ENCODE measurements at regions not wholly inside any gene's neighbourhood (a gene's known extent, or its start where the extent isn't known, plus 50 kb on each side); places are given as distances from the start of the nearest gene placed in this dataset.

DNA sequence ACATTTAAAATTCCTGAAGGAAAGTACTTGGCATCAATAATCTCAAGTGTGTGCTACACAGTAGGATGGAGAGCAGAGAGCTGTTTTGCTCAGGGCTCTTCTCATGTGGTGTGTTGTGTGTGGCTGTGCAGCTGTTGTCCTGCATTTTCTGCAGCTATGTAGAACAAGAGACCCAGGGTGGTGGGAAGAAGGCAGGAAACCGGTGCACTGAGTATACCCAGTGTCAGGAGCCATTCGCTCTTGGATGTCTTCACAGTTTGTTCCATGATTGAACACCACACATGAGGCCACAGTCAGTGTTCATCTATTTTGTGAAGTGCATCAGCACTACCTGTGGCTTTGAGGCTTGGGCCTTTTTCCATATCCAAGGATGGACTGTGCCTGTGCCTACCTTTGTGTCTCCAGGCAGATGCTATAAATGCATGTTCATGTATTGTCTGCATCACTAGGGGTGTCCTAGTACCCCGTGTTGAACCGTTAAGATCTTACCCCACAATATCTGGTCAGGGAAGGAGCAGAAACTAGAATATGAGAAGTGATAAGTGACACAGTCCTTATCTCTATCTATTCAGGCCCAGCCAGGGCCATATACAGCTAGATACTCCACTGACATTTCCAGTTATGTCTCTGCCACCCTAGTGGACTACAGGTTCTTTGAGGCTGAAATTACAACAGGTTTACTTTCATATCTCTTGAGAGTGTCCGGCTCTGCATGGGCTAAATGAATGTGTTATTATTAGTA is 194.3 kb downstream of the NR2F2 start:
- no peak for DNase-seq

DNA sequence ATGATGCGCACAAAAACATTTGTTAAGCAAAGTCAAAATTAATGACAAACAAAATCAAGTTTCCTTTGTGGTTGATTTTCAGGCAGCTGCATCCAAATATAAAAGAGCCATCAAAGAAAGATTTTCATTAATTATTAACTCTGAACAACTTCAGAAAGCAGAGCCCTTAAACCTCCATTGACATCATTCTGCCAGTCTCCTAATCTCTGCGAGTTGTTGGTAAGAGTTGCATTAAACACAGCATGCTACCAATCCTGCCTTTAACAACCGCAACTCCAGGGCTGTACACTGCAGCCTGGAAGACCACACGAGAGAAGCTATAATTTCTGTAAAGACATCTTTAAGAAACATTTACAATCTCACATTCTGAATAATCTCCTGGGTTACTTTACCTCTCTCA is 204.6 kb downstream of the NR2F2 start:
- no peak for DNase-seq

DNA sequence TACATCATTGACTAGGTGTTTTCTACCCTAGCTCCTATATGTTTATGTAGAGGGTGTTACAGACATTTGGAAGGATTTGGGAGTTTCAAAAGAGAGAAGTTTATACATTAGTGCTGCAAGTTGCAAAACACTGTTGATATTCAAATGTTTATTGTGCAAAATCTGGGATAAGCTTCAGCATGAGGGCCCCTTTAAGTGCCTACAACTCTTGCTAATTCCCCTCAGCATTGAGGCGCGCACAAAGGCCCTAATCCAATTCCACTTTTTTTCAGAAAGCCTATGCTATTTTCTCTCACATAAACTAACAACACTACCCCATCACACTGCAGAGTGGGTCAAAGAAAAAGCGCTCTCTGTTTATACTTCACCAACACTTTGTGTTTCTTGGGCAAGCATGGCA is 208.0 kb downstream of the NR2F2 start:
- no peak for DNase-seq

DNA sequence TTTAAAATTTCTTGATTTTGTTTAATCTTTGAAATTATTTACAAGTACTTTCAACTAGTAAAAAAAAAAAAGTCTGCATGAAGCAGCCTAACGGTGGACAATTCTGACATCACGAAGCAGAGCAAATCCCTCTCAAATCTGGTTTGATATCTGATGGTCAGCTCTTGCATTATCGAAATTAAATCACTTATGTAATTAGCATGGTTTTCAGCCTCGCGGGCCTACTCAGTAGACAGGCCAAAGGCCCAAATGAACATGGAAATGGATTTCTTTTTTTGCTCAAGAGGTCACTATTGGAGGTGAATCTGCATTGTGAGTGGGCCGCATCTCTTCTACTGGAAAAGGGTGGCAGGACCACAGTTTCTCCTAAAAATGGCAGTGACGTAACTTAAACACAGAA is 209.8 kb downstream of the NR2F2 start:
- no peak for DNase-seq

DNA sequence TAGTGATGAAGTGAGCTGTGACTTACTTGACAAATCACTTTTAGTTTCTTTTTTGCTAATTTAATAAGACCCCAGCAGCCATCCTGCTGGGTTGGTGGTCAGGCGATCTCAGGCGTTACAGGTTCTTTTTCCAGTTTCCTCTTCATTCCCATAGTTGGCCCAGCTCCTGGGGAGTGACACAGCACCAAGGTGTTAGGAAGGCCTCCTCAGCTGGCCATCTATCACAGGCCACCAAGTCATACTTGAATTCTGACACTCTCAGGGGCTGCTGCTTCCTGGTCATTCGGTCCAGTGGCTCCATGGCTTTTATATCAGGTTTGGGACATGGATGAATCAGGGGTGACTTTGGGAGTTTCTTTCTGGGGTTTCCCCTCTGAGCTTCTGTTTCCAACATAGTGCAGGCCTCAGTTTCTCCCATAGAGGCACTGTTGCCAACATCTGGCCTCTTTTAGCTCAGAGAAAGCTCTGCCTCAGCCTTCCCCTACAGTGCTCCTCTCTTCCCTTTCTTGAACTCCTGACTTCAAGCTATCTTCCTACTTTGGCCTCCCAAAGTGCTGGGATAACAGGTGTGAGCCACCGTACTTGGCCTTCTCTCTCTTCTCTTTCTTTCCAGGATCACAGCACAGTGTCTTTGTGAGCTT is 211.8 kb downstream of the NR2F2 start:
- DNase-seq: no peak

DNA sequence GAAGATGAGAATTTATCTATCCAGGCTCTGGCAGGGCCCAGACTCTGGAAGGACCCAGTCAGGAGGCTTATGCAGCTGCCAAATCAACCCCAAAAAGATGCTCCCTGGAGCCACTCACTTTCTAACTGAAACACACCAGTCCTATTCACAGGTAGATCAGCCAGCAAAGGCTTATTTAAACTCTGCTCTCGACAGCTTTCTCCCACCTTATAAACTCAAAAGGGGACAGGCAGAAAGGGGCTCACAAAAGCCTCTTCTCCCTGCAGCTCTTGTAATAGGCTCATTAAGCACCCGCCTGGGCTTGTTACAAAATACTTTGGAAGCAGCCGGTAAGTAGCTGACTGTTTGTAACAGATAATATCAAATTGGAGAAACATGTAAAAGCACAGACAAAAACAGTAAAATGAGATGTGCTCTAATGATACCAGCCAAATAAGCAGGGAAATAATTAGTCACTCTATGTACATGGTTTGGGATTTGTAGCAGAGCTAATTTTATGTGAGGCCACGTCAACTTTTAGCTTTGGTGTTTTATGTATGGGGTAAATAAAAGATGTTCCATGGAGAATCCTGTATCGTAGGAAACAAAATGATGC is 213.8 kb downstream of the NR2F2 start:
- no peak for DNase-seq

DNA sequence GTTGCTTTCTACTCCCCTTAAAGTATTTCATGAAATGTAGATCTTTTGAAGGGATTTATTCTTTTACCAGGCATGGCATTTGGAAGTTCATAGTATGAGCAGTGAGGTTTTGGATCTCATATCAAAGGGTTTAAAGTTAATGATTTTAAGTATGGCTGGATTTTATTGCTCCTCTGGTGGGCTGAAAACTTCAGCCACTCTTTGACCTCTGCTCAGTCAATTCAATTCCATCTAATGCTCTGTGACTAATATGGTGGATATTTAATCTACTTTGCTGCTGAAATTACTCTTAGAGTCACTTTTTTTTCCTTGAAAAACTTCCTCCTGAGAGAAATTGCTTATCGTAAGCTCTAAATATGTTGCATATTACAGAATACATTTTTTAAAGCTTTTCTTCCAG is 218.6 kb downstream of the NR2F2 start:
- no peak for DNase-seq

DNA sequence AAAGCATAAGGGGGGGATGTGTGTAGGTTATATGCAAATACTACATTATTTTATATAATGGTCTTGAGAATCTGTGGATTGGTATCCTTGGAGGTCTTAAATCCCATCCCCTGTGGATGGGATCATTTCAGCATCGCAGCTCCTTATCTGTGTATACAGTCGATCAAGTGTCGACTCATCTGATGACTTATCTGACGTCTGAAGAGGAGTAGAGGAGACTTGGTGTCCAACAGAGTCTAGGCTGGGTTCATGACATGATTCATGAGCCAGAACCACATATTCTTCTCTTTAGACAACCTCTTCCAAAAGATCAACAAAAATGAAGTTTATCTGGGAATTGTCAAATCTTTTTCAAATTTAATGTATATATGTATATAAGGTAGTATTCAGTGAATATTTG is 220.7 kb downstream of the NR2F2 start:
- no peak for DNase-seq

DNA sequence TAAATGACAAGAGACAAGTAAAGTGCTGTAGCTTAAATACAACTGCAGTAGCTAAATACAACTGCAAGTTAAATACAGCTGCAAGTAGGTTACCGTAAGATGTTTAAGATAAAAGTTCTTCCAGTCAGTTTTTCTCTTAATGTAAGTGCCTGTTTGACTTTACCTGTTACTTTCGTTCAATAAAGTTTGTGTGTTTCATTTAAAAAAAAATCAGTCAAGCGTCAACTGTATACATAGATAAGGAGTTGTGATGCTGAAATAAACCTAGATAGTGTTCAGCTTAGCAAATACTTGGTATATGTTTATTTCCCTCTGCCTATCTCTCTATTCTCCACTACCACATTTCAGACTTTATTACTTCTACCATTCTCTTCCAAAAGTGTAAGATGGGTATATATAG is 221.2 kb downstream of the NR2F2 start:
- no peak for DNase-seq

DNA sequence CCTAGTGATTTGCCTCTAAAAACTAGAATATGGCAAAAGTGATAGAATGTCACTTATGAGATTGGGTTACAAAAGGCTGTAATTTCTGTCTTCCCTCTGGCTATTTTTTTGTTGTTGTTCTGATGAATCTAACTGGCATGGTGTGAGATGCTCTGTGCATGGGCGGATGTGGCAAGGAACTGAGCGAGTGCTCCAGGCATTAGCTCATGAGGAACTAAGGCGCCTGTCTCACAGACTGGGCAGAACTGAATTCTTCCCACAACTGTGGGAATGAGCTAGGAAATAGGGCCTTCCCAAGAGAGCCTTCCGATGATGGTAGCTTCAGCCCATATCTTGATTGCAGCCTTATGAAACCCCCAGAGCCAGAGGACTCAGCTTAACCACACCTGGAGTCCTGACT is 222.5 kb downstream of the NR2F2 start:
- no peak for DNase-seq

DNA sequence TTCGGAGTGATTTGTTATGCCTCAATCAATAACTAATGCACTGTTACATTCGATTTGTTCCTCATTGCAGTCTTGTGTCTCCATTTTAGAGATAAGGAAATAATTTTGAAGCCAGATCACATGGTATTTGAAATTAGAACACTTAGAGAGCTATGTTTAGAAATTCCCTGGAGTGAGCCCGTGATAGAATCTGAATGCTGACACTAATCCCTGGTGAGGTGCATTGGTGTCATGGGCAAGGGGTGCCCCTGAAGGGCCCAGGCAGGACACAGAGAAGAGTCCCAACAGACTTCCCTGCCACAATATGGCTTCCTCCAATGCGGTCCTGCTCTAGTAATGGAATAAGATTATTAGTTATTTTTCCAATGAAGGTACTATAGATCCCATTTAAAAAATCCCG is 223.0 kb downstream of the NR2F2 start:
- no peak for DNase-seq

DNA sequence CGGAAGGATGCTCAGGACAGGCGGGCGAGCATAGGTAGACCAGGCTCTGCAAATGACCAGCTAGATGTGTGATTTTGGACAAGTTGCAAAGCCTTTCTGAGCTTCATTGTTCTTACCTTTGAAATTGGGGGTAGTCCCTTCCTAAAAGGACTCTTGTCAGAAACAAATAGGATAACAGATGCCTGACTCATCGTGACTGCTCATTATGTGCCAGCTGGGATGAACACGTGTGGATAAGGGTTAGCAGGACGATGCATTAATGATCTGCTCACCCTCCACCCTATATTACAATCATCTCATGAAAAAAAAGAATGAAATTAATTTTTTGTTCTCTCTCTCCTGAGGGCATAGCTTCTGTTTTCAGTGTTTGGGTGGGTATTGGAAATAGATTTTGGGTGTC is 223.4 kb downstream of the NR2F2 start:
- no peak for DNase-seq

DNA sequence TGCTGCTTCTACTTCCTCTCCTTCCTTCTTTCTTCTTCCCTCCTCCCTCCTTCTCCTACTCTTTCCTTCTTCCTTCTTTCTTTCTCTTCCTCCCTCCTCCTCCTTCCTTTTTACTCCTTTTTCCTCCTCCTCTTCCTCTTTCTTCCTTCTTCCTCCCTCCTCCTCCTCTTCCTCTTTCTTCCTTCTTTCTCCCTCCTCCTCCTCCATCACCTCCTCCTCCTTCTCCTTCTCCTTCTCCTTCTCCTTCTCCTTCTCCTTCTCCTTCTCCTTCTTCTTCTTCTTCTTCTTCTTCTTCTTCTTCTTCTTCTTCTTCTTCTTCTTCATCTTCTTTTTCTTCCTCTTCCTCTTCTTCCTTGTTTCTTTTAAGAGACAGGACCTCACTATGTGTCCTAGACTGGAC is 224.0 kb downstream of the NR2F2 start:
- DNase-seq: no peak

DNA sequence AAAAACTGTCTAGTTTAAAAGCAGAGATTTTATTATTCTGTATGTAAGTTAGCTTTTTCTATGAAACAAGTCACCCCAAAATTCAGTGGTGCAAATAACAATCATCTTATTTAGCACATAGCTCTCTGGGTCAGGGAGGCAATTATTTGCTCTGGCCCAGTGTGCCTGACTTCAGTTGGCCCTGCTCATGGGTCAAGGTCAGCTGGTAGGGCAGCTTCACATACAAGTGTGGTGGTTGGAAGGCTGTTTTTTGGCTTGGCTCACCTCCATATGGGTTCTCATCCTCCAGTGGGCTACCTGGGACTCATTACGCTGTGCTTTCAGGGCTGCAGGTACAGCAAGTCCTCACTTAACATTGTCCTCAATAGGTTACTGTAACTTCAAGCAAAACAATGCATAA is 228.6 kb downstream of the NR2F2 start:
- no peak for DNase-seq

DNA sequence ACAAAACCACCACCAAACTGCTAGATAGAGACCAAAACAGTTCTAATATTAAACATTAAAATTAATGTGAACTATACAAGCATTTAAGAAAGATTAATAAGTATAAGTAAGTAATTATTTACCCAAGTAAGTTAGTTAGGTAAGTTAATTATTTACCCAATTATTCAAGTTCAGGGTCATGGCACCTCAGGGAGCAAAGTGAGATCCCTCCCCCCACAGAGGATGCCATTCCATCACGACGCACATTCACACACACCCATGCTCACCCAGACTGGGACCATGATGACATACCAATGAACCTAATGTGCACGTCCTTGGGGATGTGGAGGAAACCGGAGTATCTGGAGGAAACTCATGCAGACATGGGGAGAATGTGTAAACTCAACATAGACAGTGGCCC is 229.1 kb downstream of the NR2F2 start:
- DNase-seq: no peak

DNA sequence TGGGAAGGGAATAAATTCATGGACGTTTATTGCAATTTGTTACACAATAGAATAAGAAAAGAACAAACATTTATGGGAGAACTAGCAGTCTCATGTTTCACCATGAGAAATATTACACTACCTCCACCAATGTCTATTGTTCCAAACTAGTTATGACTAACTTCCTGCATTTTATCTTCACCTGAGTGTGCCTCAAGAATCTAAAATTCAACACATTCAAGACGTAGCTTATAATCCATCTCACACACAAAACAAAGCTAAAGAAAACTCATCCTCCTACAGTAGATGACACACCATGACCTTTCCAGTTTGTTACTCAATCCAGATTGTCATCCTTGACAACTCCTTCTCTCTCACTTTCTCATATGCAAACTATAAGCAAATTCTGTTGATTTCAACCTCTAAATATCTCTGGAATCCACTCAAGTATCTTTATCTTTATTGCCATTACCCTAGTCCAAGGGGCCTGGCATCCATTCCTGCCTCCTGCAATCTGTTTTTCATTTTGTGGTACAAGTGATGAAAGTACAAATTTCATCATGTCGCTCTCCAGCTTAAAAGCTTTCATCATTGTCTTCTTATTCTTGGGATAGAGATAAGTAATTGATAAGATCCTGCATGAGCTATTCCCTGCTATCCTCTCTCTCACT is 229.9 kb downstream of the NR2F2 start:
- DNase-seq: no peak

DNA sequence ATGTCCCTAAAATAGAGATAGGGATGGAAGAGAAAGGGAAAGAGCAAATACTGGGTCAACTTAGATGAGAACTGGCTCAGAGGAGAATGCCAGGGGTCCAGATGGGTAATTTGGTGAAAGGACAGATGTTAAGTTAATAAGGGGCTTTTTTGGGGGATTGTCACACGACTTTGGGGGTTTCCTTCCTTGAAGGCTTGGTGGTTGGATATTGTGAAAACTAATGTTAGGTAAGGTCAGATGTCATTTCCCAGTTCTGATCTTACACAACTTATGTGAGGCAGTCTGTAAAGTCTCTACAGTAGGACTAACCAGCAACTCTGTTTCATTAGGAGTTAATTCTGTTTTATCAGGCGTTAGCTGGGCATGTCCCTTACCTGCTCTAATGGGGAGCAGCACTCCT is 231.1 kb downstream of the NR2F2 start:
- DNase-seq: no peak

DNA sequence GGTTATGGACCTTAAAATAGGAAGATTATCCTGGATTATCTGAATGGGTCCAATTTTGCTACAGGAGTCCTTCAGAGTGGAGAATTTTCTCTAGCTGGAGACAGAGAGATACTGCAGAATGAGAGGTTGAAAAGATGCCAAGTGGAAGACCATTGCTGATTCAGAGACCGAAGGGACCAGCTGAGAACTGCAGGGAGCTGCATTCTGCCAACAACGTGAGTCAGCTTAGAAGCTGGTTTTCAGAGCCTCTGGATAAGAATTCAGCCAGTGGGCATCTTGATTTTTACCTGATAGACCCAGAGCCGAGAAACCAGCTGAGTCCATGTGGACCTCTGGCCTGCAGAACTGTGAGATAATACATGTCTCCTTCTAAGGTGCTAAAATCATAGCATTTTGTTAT is 234.0 kb downstream of the NR2F2 start:
- DNase-seq: no peak

DNA sequence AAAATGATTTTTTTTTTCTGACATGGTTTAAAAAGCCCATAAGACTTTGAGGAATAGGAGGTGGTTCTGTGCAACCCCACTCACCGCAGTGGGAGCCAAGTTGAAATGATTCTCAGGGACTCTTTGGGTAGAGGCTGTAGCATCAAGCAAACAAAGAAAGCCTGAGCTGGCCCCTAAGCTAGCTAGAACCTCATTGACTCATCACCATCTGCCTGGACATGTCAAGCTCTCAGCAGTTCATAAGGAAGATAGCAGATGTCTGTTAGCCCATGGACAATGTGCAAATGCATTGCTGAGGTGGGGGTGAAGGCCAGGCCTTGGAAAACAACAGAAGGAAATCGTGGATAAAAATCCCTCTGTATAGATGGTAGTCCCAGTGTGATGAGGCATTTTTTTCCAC is 234.8 kb downstream of the NR2F2 start:
- no peak for DNase-seq

DNA sequence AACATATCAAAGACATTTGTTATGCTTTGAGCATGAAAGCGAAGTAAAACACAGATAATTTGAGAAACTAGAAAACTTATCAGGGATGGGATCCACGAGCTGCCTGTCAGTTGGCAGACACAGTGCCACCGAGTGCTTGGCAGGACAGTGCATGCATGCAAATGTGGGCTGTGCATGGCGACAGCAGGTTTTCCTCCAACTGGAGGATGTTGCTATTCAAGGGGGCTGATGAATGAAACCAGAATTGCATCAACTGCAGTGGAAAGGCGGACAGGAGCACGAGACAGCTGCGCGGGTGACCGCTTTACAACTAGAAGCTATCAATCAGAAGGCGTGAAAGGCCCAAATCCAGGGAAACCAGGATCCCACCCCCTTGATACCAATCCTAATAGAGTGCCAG is 244.3 kb downstream of the NR2F2 start:
- no peak for DNase-seq

DNA sequence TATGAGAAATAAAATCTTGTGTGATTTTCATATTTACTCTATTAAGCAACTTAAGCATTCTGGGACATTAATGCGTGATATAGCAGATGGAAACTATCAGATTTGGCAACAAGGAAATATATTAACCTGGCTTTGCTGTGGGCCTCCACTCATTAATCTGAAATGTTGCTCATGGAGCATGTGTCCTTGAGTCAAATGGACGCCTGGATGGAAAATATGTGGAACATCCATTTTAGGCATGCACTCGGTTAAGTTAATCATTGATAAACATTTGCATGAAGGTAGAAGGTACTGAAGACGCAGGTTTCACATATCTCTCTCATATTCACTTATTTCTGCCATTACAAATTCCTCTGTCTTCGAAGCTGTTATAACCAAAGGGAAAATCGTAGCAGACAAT is 246.1 kb downstream of the NR2F2 start:
- DNase-seq: no peak

DNA sequence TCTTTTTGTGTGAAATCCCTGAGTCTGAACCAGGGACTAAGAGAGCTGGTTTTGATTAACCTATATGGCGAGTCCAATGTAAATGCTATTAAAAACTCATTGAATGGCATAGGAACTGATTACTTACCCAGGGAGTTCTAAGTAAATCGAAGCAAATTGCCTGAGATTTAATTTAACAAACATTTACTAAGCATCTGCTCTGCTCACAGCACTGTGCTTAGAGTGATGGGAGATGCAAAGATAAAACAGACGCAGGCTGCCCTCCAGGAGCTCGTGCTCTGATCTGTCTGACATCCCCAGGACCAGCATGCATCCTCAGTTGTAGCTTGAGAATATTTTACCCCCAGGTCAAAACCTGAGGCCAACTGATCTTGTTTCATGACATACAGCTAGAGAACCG is 247.9 kb downstream of the NR2F2 start:
- DNase-seq: no peak

DNA sequence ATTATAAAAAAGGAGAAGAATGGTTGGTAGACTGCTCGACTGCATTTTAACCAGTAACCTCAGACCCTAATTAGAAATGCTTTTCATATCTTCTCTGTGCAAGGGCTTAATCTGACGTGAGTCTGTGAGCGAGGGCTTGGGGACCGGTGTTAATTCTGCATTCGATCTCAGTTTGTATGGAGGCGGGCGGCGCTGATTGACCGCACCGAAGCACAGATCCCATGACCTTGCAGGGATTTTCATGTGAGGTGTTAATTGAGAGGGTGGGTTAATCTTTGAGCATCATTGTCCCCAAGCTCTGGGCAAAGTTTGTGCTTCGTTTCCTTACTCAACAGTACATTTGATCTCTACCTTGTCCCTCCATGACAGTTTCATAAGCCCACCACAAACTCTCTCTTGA is 250.9 kb downstream of the NR2F2 start:
- no peak for DNase-seq

DNA sequence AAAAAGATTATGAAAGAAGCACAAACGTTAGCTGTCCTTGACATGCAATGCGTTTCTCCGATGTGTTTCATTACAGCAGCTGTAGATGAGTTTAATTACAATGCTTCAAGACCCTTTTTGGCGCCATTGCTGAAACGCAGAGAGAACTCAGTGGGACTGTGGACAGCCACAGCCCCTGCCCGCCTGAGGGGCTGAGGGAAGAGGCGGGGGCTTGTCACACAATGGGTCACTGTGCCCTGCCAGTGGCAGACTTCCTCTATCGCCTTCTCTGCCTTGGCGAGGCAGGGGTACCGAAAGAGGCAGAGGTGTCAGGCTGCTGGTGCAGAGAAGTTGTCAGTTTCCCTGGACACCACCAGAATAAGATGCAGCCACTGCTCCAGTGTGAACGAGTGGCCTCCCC is 252.0 kb downstream of the NR2F2 start:
- no peak for DNase-seq
